HepG2 (cell line): ENCODE measurements at regions not wholly inside any gene's neighbourhood (a gene's known extent, or its start where the extent isn't known, plus 50 kb on each side); places are given as distances from the start of the nearest gene placed in this dataset.

ENCODE experiments used
- ATAC-seq: fragments of 200-7000 bp; cut with Tn5 transposase; 3 replicates; pipeline ENCODE4 v1.9.1; 2020; ENCODE audit warnings: mild to moderate bottlenecking, moderate library complexity
- BruUV-seq: library from RNA; stranded (reverse); fragments of 400-500 nt; replicated peaks from 2 replicates; lab custom pipeline; 2021; lab: Mats Ljungman, UMichigan
- CTCF ChIA-PET: fragments of 300-600 bp; formaldehyde crosslinking; extraction: SDS; loops from one replicate; lab custom pipeline; 2021; ENCODE audit warnings: low total read pairs, inconsistent platforms, low intra/inter-chr PET ratio; lab: Yijun Ruan, JAX
- POLR2A ChIA-PET: fragments of 350-600 bp; sonication (Branson Sonifier 250); formaldehyde crosslinking; loops from one replicate; lab custom pipeline; 2020; ENCODE audit warnings: antibody characterized with exemption, inconsistent platforms; lab: Yijun Ruan, JAX
- DNase-seq: peaks from one replicate; pipeline ENCODE4 v3.0.0-alpha.2; 2015; ENCODE audit warnings: low spot score
- FAIRE-seq: peaks from 3 replicates; lab custom pipeline; 2011; peaks lifted over from hg19 to GRCh38; lab: Jason Lieb, UNC
- H2AFZ ChIP-seq: one replicate; pipeline ENCODE4 v1.6.1; 2011; ENCODE audit warnings: low read length, inconsistent platforms
- H3K27ac ChIP-seq: fragments of 300-600 bp; 3 replicates; pipeline ENCODE4 v1.8.0; 2011; ENCODE audit warnings: mixed run types, mild to moderate bottlenecking, mixed read lengths, low read length, inconsistent platforms; ENCODE audit not compliant: insufficient read depth; ENCODE audit errors: extremely low read length
- H3K27me3 ChIP-seq, 2 experiments: fragments of 200-600 bp in 1 of 2; 2 replicates in 1 of 2; 3 replicates in 1 of 2; pipeline versions ENCODE4 v1.6.0 to v1.8.0; 2011; ENCODE audit warnings: low read length in 2 of 2, mild to moderate bottlenecking in 2 of 2, moderate library complexity in 2 of 2, inconsistent platforms in 1 of 2; ENCODE audit not compliant: insufficient read depth in 2 of 2, control insufficient read depth in 1 of 2
- H3K36me3 ChIP-seq, 2 experiments: fragments of 200-600 bp in 1 of 2; replicated peaks in 1 of 2; 2 replicates in 1 of 2; 3 replicates in 1 of 2; pipeline versions ENCODE4 v1.5.1 to v1.8.0; 2011; ENCODE audit warnings: low read length in 2 of 2, inconsistent platforms in 1 of 2; ENCODE audit not compliant: insufficient read depth in 2 of 2, control insufficient read depth in 1 of 2
- H3K4me1 ChIP-seq: 2 replicates; pipeline ENCODE4 v1.5.1; 2012; ENCODE audit warnings: low read length, inconsistent platforms; ENCODE audit not compliant: insufficient read depth
- H3K4me2 ChIP-seq: 2 replicates; pipeline ENCODE4 v1.6.0; 2011; ENCODE audit warnings: low read depth, low read length, inconsistent platforms
- H3K4me3 ChIP-seq, 3 experiments: fragments of 200-600 bp in 1 of 3; sonication (generic), shearing (Covaris generic) in 1 of 3; replicated peaks in 1 of 3; 2 replicates each; pipeline ENCODE4 v1.5.1; 2011 to 2016; ENCODE audit warnings: low read length in 3 of 3, inconsistent platforms in 2 of 3, low read depth in 2 of 3, mild to moderate bottlenecking in 2 of 3, control low read depth in 1 of 3, mixed read lengths in 1 of 3; ENCODE audit not compliant: insufficient read depth in 1 of 3
- H3K79me2 ChIP-seq: one replicate; pipeline ENCODE4 v1.6.1; 2011; ENCODE audit warnings: low read length, inconsistent platforms; ENCODE audit not compliant: insufficient read depth
- H3K9ac ChIP-seq: 2 replicates; pipeline ENCODE4 v1.6.0; 2011; ENCODE audit warnings: mild to moderate bottlenecking, low read depth, low read length, inconsistent platforms; ENCODE audit not compliant: insufficient read depth
- H3K9me3 ChIP-seq: 2 replicates; pipeline ENCODE4 v1.5.1; 2012; ENCODE audit warnings: mild to moderate bottlenecking, low read length
- H4K20me1 ChIP-seq: 2 replicates; pipeline ENCODE4 v1.6.0; 2011; ENCODE audit warnings: inconsistent platforms, mild to moderate bottlenecking, low read length, moderate library complexity; ENCODE audit not compliant: insufficient read depth
- GTF2F1 ChIP-seq: fragments of 150-350 bp; IDR thresholded peaks from 2 replicates; pipeline ENCODE4 v1.6.1; 2014; ENCODE audit warnings: low read length
- KLF11 ChIP-seq: IDR thresholded peaks from 2 replicates; pipeline ENCODE4 v1.6.1; 2016; ENCODE audit warnings: missing compliant biosample characterization
- MXD4 ChIP-seq: IDR thresholded peaks from 2 replicates; pipeline ENCODE4 v1.6.1; 2016; ENCODE audit warnings: mild to moderate bottlenecking, missing biosample characterization, missing genetic modification reagents
- NKX3-1 ChIP-seq: sonication (generic); formaldehyde crosslinking; IDR thresholded peaks from 2 replicates; pipeline ENCODE4 v1.5.0; 2020; ENCODE audit warnings: missing genetic modification reagents
- SNRNP70 ChIP-seq: fragments of 200-400 bp; formaldehyde crosslinking; IDR thresholded peaks from 2 replicates; pipeline ENCODE4 v1.6.1; 2017; ENCODE audit warnings: mild to moderate bottlenecking, low read depth, low read length, moderate library complexity
- SRSF1 ChIP-seq: fragments of 200-400 bp; formaldehyde crosslinking; optimal IDR thresholded peaks from 2 replicates; pipeline ENCODE3; 2017; ENCODE audit warnings: mild to moderate bottlenecking, low read depth, low read length, moderate library complexity
- SRSF4 ChIP-seq: fragments of 200-400 bp; formaldehyde crosslinking; IDR thresholded peaks from one replicate; pipeline ENCODE4 v1.6.1; 2018; ENCODE audit warnings: mild to moderate bottlenecking, low read depth, low read length, moderate library complexity; ENCODE audit not compliant: poor library complexity, severe bottlenecking
- ZBTB21 ChIP-seq: sonication (generic); formaldehyde crosslinking; IDR thresholded peaks from 2 replicates; pipeline ENCODE4 v1.4.0; 2020; ENCODE audit warnings: missing genetic modification reagents
- ZBTB38 ChIP-seq: sonication (generic); formaldehyde crosslinking; IDR thresholded peaks from 2 replicates; pipeline ENCODE4 v1.5.1; 2020; ENCODE audit warnings: mild to moderate bottlenecking, missing genetic modification reagents
- ZNF543 ChIP-seq: sonication (generic); formaldehyde crosslinking; IDR thresholded peaks from 2 replicates; pipeline ENCODE4 v1.4.0; 2020; ENCODE audit warnings: mild to moderate bottlenecking, missing genetic modification reagents
- ZNF549 ChIP-seq: sonication (generic); formaldehyde crosslinking; IDR thresholded peaks from 2 replicates; pipeline ENCODE4 v1.5.0; 2020; ENCODE audit warnings: missing genetic modification reagents
- ZSCAN25 ChIP-seq: sonication (generic); formaldehyde crosslinking; IDR thresholded peaks from 2 replicates; pipeline ENCODE4 v1.8.0; 2022; ENCODE audit warnings: mild to moderate bottlenecking, missing genetic modification reagents
- WGBS: methylation state at CpG from one replicate; pipeline ENCODE4 v1.1.6; 2017; ENCODE audit warnings: low lambda C conversion rate; 5-methylcytosine and 5-hydroxymethylcytosine counted together
- in situ Hi-C: cut with HindIII; loops from 2 replicates; pipeline ENCODE4 v1.10.0; 2017; ENCODE audit warnings: low pct_unique_long_range_greater_than_20kb; ENCODE audit not compliant: extremely low pct_ligation_motif_present
- intact Hi-C: fragments of 100-400 bp; cut with micrococcal nuclease; formaldehyde crosslinking; loops from one replicate; pipeline ENCODE4 v1.10.0; 2022; ENCODE audit not compliant: unreplicated experiment
- TF ChIP-seq, protein P1 (sequence below): sonication (generic); formaldehyde crosslinking; conservative IDR thresholded peaks from 2 replicates; pipeline ENCODE4 v1.4.0; 2020; ENCODE audit warnings: missing genetic modification reagents
- TF ChIP-seq, protein P2 (sequence below), 2 experiments: sonication (generic) in 1 of 2; formaldehyde crosslinking in 1 of 2; IDR thresholded peaks; 2 replicates each; pipeline versions ENCODE4 v1.6.1 to v1.9.0; 2014 to 2022; ENCODE audit warnings: antibody characterized with exemption in 1 of 2, borderline replicate concordance in 1 of 2, inconsistent platforms in 1 of 2, low read depth in 1 of 2, missing genetic modification reagents in 1 of 2
- TF ChIP-seq, protein P3 (sequence below): sonication (generic); formaldehyde crosslinking; IDR thresholded peaks from 2 replicates; pipeline ENCODE4 v1.8.0; 2023; ENCODE audit warnings: mild to moderate bottlenecking, missing genetic modification reagents

DNA sequence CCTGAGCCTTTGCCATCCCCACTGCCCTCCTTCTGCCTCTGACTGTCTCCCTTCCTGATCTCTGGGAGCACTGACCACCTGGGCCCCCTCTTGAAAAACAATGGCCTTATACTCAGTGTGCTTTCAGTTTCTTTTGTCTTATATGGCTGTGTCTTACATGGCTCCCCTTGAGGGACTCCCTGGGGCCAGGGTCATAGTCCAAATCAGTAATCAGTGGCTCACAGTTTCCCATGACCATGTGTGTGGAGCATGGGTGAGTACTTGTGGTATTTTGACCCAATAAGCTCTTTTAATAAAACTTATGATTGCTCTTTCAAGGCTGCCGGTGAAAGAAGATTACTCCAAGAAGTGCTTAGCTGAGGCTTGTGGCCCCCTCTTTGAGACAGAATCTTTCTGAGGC is 62.4 kb upstream of the PCBD1 start:
- Histone ChIP-seq H3K79me2 (no peaks in the 10 kb centered on the region), H3K4me2 (no peak overlapping the region), H3K4me3 (no peak overlapping the region), H4K20me1 (no peaks in the 10 kb centered on the region), H3K36me3 (no peaks in the 10 kb centered on the region), H3K9ac (no peak overlapping the region), H3K9me3 (no peaks in the 10 kb centered on the region), H3K27me3 (peaks cover 0 to 2% of the 10 kb centered on the region in 2 experiments; a peak in 2 of 5 replicates), H2AFZ (no peak overlapping the region), H3K27ac (no peak overlapping the region), H3K4me1 (no peaks in the 10 kb centered on the region)
- ATAC-seq (no peak), FAIRE-seq (no peak), DNase-seq (no peak)
- no peak for TF ChIP-seq SRSF1
- TF ChIP-seq, protein P1, sequence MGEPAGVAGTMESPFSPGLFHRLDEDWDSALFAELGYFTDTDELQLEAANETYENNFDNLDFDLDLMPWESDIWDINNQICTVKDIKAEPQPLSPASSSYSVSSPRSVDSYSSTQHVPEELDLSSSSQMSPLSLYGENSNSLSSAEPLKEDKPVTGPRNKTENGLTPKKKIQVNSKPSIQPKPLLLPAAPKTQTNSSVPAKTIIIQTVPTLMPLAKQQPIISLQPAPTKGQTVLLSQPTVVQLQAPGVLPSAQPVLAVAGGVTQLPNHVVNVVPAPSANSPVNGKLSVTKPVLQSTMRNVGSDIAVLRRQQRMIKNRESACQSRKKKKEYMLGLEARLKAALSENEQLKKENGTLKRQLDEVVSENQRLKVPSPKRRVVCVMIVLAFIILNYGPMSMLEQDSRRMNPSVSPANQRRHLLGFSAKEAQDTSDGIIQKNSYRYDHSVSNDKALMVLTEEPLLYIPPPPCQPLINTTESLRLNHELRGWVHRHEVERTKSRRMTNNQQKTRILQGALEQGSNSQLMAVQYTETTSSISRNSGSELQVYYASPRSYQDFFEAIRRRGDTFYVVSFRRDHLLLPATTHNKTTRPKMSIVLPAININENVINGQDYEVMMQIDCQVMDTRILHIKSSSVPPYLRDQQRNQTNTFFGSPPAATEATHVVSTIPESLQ: no peak
- TF ChIP-seq SNRNP70: no peak
- no peak for TF ChIP-seq MXD4 (CRISPR knock-in tag)
- TF ChIP-seq ZNF549: no peak
- TF ChIP-seq SRSF4: no peak
- TF ChIP-seq ZNF543 (CRISPR knock-in tag): no peak
- no peak for TF ChIP-seq GTF2F1
- TF ChIP-seq KLF11 (CRISPR knock-in tag): no peak
- TF ChIP-seq, protein P2, sequence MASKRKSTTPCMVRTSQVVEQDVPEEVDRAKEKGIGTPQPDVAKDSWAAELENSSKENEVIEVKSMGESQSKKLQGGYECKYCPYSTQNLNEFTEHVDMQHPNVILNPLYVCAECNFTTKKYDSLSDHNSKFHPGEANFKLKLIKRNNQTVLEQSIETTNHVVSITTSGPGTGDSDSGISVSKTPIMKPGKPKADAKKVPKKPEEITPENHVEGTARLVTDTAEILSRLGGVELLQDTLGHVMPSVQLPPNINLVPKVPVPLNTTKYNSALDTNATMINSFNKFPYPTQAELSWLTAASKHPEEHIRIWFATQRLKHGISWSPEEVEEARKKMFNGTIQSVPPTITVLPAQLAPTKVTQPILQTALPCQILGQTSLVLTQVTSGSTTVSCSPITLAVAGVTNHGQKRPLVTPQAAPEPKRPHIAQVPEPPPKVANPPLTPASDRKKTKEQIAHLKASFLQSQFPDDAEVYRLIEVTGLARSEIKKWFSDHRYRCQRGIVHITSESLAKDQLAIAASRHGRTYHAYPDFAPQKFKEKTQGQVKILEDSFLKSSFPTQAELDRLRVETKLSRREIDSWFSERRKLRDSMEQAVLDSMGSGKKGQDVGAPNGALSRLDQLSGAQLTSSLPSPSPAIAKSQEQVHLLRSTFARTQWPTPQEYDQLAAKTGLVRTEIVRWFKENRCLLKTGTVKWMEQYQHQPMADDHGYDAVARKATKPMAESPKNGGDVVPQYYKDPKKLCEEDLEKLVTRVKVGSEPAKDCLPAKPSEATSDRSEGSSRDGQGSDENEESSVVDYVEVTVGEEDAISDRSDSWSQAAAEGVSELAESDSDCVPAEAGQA (IDR thresholded peaks at IDR 0.05; ENCODE audit: low read depth): no peak
- TF ChIP-seq, protein P2 (CRISPR knock-in tag; IDR thresholded peaks at IDR 0.05; ENCODE audit: borderline replicate concordance): no peak
- TF ChIP-seq NKX3-1: no peak
- no peak for TF ChIP-seq ZSCAN25 (CRISPR knock-in tag)
- TF ChIP-seq, protein P3, sequence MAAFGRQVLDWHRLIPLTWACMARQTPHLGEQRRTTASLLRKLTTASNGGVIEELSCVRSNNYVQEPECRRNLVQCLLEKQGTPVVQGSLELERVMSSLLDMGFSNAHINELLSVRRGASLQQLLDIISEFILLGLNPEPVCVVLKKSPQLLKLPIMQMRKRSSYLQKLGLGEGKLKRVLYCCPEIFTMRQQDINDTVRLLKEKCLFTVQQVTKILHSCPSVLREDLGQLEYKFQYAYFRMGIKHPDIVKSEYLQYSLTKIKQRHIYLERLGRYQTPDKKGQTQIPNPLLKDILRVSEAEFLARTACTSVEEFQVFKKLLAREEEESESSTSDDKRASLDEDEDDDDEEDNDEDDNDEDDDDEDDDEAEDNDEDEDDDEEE: no peak
- no peak for TF ChIP-seq ZBTB38
- no peak for TF ChIP-seq ZBTB21 (CRISPR knock-in tag)
- in situ Hi-C loops: no loop called here
- intact Hi-C loops: loop anchor here (10.0 kb wide), 1 partner anchor 1894 kb away; no protein-coding TSS in a partner anchor
- WGBS: 54% methylated on average over 1 of the region's 1 CpG
- CTCF ChIA-PET: no interaction called here
- POLR2A ChIA-PET: no interaction called here
- no TSS peak for BruUV-seq
